ENCODE measurements at regions not wholly inside any gene's neighbourhood (a gene's known extent, or its start where the extent isn't known, plus 50 kb on each side); places are given as distances from the start of the nearest gene placed in this dataset.

DNA sequence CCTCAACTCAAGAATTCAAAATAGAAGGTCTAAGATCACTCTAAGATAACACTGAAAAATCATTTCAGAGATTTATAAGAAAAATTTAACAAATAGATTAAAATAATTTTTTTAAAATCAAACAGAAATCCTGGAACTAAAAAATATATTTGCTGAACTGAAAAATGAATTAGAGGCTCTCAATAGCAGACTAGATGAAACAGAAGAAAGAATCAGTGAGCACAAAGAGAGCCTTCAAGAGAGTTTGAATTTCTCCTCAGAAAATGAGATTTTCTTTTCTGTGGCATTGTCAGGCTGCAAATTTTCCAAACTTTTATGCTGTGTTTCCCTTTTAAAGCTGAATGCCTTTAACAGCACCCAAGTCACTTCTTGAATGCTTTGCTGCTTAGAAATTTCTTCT is 335.0 kb upstream of the SLC7A11 start:
- Mint-ChIP-seq H3K4me1 (ENCODE audit: low read depth) (no peaks in the 10 kb centered on the region), H3K27ac (no peak overlapping the region), H3K9me3 (peaks cover 24% of the 10 kb centered on the region), H3K4me3 (no peak overlapping the region), H3K27me3 (no peaks in the 10 kb centered on the region), H3K36me3 (ENCODE audit: low read depth) (no peaks in the 10 kb centered on the region)
- DNase-seq, result no peak

DNA sequence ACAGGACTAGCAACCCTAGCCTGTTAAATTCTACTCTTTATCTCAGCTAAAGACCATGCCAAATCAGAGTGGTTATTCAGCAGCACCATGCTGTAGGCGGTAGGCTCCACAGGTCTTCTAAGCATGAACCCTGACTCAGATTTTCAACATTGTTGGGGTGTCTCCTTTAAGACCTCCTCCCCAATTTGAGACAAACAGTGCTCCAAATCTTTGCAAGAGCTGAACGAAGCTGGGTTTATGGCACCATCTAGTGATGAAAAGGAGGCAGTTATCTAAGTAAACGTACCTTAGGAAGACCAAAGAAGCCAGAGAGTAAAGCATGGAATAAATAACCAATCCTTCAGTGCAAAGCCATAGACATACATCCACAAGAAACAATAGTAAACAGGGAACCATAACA is 334.5 kb upstream of the SLC7A11 start:
- no peak for DNase-seq
- H3K4me3 Mint-ChIP-seq, result no peak overlapping the region
- no peaks in the 10 kb centered on the region for H3K27me3 Mint-ChIP-seq
- no peaks in the 10 kb centered on the region for H3K36me3 Mint-ChIP-seq (ENCODE audit: low read depth)
- H3K27ac Mint-ChIP-seq, result no peak overlapping the region
- H3K4me1 Mint-ChIP-seq (ENCODE audit: low read depth), result no peaks in the 10 kb centered on the region
- peaks cover 24% of the 10 kb centered on the region for H3K9me3 Mint-ChIP-seq

DNA sequence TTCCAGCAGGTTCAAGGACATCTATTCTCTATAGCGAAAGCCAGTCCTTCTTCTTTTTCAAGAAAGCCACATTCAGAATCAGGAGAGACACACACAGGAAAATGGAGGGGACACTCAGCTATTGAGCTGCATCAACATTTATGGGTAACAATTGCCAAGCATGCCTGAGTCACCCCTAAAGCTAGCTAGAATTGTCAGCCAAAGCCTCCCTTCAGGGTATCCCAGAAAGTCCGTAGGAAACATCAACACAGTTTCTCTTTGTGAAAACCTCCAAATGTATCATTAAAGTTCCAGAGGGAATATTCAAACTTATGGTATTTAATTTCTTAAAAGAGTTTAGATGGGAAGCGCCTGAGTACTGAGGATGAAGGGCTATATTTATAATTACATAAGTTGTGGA is 331.1 kb upstream of the SLC7A11 start:
- H3K4me1 Mint-ChIP-seq (ENCODE audit: low read depth), result no peaks in the 10 kb centered on the region
- H3K27me3 Mint-ChIP-seq, result no peaks in the 10 kb centered on the region
- H3K27ac Mint-ChIP-seq, result no peak overlapping the region
- no peak overlapping the region for H3K4me3 Mint-ChIP-seq
- DNase-seq, result no peak
- H3K9me3 Mint-ChIP-seq, result peaks cover 13% of the 10 kb centered on the region
- no peaks in the 10 kb centered on the region for H3K36me3 Mint-ChIP-seq (ENCODE audit: low read depth)

DNA sequence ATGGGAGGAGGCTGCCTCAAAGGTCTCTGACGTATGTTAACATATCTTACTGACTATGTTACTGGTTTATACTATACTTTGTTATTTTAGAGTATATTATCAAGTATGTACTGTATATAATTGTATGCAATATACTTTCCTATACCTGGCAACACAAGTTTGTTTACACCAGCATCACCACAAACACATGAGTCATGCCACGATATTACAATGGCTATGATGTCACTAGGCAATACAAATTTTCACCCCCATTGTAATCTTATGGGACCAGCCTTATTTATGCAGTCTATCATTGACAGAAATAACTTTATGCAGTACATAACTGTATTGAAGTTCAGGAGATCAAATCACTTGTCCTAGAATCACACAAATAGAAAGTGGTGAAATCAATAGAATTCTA is 329.9 kb upstream of the SLC7A11 start:
- Mint-ChIP-seq H3K27me3 (no peaks in the 10 kb centered on the region), H3K9me3 (peaks cover 4% of the 10 kb centered on the region), H3K27ac (no peak overlapping the region), H3K4me3 (no peak overlapping the region), H3K4me1 (ENCODE audit: low read depth) (no peaks in the 10 kb centered on the region), H3K36me3 (ENCODE audit: low read depth) (no peaks in the 10 kb centered on the region)
- no peak for DNase-seq

DNA sequence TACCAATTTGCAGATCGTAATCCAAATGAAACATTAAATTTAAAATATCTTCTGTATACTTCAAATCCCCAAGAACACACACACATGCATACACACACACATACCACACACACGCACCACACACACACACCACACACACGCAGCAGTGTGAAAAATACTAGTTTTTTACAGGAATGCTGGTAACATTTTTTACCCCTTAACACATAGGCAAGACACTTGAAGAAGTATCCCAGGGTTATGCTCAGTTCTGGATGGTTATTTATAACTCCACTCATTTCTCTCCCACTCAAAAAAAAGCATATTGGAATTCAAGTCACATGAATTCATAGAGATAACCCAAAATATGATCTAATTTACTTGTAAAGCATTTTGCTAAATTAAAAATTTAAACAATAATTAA is 325.5 kb upstream of the SLC7A11 start:
- Mint-ChIP-seq H3K27me3 (no peaks in the 10 kb centered on the region), H3K36me3 (ENCODE audit: low read depth) (no peaks in the 10 kb centered on the region)

DNA sequence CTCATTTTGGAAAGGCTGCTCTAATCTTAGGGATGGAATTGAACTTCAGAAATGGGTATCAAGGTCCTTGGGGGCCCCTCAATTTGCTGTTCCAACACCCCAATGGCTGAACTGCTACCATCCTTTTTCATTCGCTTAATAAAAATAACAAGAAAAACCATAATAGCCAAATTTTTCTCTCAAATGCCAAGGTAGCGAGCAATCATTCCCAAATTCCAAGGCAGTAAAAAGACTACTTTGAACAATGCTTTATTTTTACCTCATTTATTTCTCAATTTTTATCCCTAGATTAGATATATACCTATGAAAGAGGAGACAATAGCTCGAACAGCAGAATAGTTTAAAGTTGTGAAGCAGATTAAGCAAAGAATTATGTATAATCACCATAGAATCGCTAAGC is 323.4 kb upstream of the SLC7A11 start:
- no peaks in the 10 kb centered on the region for H3K27me3 Mint-ChIP-seq
- H3K9me3 Mint-ChIP-seq, result peaks cover 2% of the 10 kb centered on the region
- no peak for DNase-seq
- H3K4me3 Mint-ChIP-seq, result no peak overlapping the region
- H3K36me3 Mint-ChIP-seq (ENCODE audit: low read depth), result no peaks in the 10 kb centered on the region
- no peaks in the 10 kb centered on the region for H3K4me1 Mint-ChIP-seq (ENCODE audit: low read depth)
- no peak overlapping the region for H3K27ac Mint-ChIP-seq

More for the DNA sequence above, 325.5 kb upstream of the SLC7A11 start:
- DNase-seq, result no peak
- Mint-ChIP-seq H3K4me3 (no peak overlapping the region), H3K4me1 (ENCODE audit: low read depth) (no peaks in the 10 kb centered on the region), H3K27ac (no peak overlapping the region), H3K9me3 (no peaks in the 10 kb centered on the region)

DNA sequence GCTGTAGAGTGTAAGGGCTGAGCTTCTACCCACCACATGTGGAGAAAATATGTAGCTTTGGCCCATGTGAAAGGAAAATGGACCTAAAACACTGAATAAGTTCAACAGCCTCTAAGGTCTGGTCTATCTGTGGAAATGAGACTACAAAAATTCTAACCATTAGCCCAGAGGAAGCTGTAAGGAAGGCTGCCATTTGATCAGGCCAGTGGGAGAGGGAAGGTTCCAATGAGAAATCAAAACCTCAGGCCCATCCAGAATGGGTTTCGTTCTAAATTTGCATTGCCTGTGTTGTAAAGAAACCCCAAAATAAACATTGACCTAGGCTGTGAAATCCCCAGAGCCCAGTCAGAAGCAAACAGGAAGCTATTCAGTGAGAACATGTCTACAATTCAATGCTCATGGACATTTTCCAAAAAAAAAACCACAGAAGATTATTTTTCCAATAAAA is 320.4 kb upstream of the SLC7A11 start:
- Mint-ChIP-seq H3K4me1 (ENCODE audit: low read depth) (no peaks in the 10 kb centered on the region), H3K36me3 (ENCODE audit: low read depth) (no peaks in the 10 kb centered on the region), H3K4me3 (no peak overlapping the region), H3K27me3 (no peaks in the 10 kb centered on the region), H3K9me3 (peaks cover 2% of the 10 kb centered on the region), H3K27ac (no peak overlapping the region)
- DNase-seq, result no peak

DNA sequence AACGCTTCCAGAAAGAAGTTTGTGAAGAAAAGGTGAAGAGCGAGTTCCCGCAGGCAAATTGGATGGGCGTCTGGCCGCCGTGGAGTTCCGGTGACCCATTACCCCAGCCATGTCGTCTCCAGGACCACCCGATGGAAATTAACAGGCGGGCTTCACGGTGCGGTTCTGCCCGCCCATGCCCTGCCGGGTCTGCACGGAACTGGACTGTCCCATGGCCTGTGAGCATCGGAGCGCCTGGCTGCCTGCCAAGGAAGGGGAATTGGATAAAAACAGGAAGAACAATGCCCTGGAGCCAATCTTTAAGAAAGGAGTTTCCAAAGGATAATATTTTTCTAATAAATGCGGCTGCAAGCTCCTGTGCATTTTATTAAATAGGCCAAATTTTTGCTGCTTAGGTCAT is 319.8 kb upstream of the SLC7A11 start:
- Mint-ChIP-seq H3K4me1 (ENCODE audit: low read depth) (no peaks in the 10 kb centered on the region), H3K9me3 (peaks cover 4% of the 10 kb centered on the region), H3K27ac (no peak overlapping the region), H3K4me3 (no peak overlapping the region), H3K36me3 (ENCODE audit: low read depth) (no peaks in the 10 kb centered on the region), H3K27me3 (no peaks in the 10 kb centered on the region)
- no peak for DNase-seq

DNA sequence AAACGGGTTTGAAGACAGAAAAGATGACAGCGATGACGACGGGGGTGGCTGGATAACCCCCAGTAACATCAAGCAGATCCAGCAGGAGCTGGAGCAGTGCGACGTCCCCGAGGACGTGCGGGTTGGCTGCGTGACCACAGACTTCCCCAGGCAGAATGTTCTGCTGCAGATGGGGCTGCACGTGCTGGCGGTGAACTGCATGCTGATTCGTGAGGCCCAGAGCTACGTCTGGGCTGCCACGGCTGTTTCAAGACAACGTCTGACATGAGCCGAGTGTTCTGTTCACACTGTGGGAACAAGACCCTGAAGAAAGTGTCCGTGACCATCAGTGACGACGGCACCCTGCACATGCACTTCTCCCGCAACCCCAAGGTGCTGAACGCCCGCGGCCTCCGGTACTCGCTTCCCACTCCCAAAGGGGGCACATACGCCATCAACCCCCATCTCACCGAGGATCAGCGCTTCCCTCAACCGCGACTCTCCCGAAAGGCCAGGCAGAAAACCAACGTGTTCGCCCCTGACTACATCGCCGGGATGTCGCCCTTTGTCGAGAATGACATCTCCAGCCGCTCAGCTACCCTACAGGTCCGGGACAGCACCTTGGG is 319.2 kb upstream of the SLC7A11 start:
- no peaks in the 10 kb centered on the region for H3K27me3 Mint-ChIP-seq
- no peak for DNase-seq
- H3K9me3 Mint-ChIP-seq, result peaks cover 4% of the 10 kb centered on the region
- H3K4me1 Mint-ChIP-seq (ENCODE audit: low read depth), result no peaks in the 10 kb centered on the region
- H3K36me3 Mint-ChIP-seq (ENCODE audit: low read depth), result no peaks in the 10 kb centered on the region
- H3K27ac Mint-ChIP-seq, result no peak overlapping the region
- no peak overlapping the region for H3K4me3 Mint-ChIP-seq

DNA sequence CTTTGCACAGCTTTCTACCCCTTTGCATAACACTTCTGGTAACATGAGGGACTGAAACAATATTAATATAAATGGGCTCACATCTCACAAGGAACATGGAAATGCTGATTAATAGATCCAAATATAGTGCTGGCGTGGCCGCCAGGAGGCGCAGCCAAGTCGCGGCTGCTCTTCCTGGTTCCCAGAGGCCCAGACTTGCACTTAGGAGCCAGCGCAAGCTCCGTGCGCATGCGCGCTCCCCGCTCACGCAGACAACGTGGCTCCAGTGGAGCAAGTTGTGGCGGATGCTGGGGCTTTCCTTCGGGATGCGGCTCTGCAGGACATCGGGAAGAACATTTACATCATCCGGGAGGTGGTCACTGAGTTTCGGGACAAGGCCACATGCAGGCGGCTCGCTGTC is 318.3 kb upstream of the SLC7A11 start:
- Mint-ChIP-seq H3K9me3 (peaks cover 4% of the 10 kb centered on the region), H3K27me3 (no peaks in the 10 kb centered on the region), H3K36me3 (ENCODE audit: low read depth) (no peaks in the 10 kb centered on the region), H3K27ac (no peak overlapping the region), H3K4me3 (no peak overlapping the region), H3K4me1 (ENCODE audit: low read depth) (no peaks in the 10 kb centered on the region)
- no peak for DNase-seq

DNA sequence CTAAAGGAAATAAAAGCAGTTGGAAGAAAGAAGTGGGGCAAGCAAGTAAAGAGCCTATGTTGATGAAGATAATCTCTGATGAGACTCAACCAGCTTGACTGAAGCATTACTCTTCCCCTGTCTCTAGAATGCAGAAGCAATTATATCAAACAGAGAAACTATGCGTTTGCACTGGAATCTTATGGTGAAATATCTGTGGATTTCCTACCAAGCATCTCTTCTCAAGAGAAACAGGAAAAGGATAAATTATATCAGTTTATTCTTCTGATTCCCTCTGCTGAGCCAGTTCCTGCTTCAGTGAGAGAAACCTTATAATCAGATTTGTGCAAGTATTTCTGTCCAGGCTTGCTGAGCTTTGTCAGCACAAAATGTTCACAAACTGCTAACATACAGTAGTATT is 316.7 kb upstream of the SLC7A11 start:
- H3K9me3 Mint-ChIP-seq, result peaks cover 4% of the 10 kb centered on the region
- DNase-seq, result no peak
- H3K27me3 Mint-ChIP-seq, result no peaks in the 10 kb centered on the region
- no peak overlapping the region for H3K4me3 Mint-ChIP-seq
- no peak overlapping the region for H3K27ac Mint-ChIP-seq
- no peaks in the 10 kb centered on the region for H3K4me1 Mint-ChIP-seq (ENCODE audit: low read depth)
- H3K36me3 Mint-ChIP-seq (ENCODE audit: low read depth), result no peaks in the 10 kb centered on the region

DNA sequence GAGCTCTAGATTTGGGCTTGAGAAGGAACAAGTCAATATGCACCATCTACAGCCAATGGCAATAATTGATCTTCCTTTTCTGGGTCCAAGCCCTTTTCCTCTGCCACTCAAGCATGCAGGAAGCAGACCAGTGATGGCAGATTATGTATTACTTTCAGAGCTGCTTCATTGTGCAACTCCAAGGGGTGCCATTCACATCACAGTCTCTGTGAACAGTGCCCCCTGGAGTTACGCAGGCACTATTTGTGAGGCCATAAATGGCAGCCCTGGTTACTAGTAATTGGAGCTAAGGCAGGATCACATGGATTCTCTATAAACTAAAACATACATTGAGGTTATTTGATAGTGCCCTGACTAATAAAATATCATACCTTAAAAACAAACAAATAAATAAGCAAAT is 313.4 kb upstream of the SLC7A11 start:
- Mint-ChIP-seq H3K4me3 (no peak overlapping the region), H3K27ac (no peak overlapping the region), H3K27me3 (no peaks in the 10 kb centered on the region), H3K36me3 (ENCODE audit: low read depth) (no peaks in the 10 kb centered on the region), H3K4me1 (ENCODE audit: low read depth) (no peaks in the 10 kb centered on the region), H3K9me3 (peaks cover 7% of the 10 kb centered on the region)
- DNase-seq, result no peak

DNA sequence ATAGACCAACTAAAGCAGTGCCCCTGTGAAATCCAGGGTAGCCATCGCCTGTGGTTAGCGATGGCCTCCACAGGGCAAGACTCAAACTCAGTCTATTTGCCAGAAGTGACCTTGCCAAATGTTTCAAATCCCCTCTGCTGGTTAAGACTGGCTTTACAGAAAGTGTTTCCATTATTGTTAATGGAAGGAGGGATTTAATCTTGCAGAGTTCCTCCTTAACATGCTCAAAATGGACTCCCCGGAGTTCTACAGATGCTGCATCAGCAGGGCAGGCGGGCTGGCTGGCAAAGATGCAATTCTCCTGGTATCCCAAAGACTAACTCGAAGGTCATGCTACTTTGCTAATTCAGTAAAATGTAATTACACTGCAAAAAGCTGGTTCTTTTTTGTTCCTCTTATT is 313.0 kb upstream of the SLC7A11 start:
- Mint-ChIP-seq H3K4me1 (ENCODE audit: low read depth) (no peaks in the 10 kb centered on the region), H3K9me3 (peaks cover 7% of the 10 kb centered on the region), H3K27me3 (no peaks in the 10 kb centered on the region), H3K4me3 (no peak overlapping the region), H3K36me3 (ENCODE audit: low read depth) (no peaks in the 10 kb centered on the region), H3K27ac (no peak overlapping the region)
- no peak for DNase-seq

DNA sequence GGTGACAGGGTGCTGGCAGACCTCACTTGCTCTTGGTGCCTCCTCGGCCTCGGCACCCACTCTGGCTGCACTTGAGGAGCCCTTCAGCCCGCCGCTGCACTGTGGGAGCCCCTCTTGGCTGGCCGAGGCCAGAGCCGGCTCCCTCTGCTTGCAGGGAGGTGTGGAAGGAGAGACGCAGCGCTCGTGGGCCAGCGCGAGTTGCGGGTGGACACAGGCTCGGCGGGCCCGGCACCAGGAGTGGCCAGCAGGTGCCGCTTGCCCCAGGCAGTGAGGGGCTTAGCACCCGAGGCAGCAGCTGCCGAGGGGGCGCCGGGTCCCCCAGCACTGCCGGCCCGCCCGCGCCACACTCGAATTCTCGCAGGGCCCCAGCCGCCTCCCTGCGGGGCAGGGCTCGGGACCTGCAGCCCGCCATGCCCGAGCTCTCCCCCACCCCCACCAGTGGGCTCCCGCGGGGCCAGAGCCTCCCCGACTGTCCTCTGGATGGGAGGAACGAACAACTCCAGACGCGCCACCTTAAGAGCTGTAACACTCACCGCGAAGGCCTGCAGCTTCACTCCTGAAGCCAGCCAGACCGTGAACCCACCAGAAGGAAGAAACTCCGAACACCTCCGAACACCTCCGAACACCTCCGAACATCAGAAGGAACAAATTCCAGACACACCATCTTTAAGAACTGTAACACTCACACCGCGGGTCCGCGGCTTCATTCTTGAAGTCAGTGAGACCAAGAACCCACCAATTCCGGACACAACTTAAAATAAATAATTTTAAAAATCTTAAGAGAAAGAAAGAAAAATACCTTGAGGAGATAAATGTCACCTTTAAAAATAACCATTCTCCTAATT is 311.1 kb upstream of the SLC7A11 start:
- Mint-ChIP-seq H3K36me3 (ENCODE audit: low read depth) (no peaks in the 10 kb centered on the region), H3K4me1 (ENCODE audit: low read depth) (no peaks in the 10 kb centered on the region)

DNA sequence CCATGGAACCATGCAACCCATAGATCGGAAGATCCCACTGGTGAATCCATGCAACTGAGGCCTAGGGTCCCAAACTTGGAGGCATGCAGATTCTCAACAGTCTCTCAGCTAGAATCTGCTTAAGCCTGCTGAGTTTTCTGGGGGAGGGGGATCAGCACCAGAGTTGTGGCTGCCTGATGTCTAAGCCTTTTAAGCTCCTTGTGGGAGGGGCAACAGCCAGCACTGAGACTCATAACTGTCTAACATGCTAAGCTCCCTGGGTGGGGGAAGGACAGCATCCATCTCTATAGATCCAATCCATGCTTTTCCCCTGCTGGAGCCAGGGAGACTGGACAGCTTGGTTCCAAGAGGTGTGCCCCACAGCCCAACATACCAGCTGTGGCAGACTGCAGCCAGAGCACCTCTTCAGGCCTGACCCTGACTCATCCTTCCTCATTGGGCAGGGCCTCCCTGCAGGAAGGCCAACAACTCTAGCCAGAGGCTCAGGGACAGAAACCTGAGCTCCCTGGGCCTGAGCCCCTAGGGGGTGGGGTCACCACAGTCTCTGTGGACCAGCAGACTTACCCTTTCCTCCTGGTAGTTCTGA is 300.1 kb upstream of the SLC7A11 start:
- no peak for DNase-seq
- Mint-ChIP-seq H3K4me3 (no peak overlapping the region), H3K27ac (no peak overlapping the region), H3K9me3 (peaks cover 15% of the 10 kb centered on the region), H3K36me3 (ENCODE audit: low read depth) (no peaks in the 10 kb centered on the region), H3K27me3 (no peaks in the 10 kb centered on the region), H3K4me1 (ENCODE audit: low read depth) (no peaks in the 10 kb centered on the region)

More for the DNA sequence above, 311.1 kb upstream of the SLC7A11 start:
- H3K9me3 Mint-ChIP-seq, result peaks cover 7% of the 10 kb centered on the region
- H3K27ac Mint-ChIP-seq, result no peak overlapping the region
- no peak for DNase-seq
- H3K4me3 Mint-ChIP-seq, result no peak overlapping the region
- no peaks in the 10 kb centered on the region for H3K27me3 Mint-ChIP-seq
